Stimulated activated CD8-positive, alpha-beta memory T cell treated with anti-CD3 and anti-CD28 coated beads, Interleukin-12 subunit alpha, Interleukin-12 subunit beta, amount 100 ng/mL, for 4 hours (primary cell): ENCODE measurements at regions not wholly inside any gene's neighbourhood (a gene's known extent, or its start where the extent isn't known, plus 50 kb on each side); places are given as distances from the start of the nearest gene placed in this dataset.
"Not testable (repeated sequence)": the region's sequence is repeated elsewhere in the genome, so short reads cannot be mapped to it uniquely, and the experiment has no call there.

Experiments
- DNase-seq: peaks from one replicate; pipeline ENCODE4 v3.0.0-alpha.2; 2020; ENCODE audit warnings: low read depth

DNA sequence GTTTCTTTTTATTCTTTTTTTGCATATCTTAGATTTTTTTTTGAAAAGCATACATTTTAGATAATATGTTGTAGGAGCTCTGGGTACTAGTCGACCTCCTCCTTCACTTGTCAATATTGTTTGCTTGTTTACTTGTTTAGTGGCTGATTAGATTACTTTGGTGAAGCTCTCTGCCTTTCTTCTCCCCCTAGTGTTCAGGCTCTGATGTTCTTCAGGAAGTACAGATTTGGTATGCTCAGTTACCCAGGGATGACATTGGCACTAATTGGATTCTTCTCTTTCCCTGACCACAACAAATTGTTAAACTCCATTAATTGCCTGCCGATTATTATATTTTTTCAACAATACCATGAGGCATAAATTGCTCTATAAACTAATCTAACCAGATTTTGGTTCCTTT lies 491.2 kb downstream of the SUCLG1 start:
- no peak for DNase-seq

DNA sequence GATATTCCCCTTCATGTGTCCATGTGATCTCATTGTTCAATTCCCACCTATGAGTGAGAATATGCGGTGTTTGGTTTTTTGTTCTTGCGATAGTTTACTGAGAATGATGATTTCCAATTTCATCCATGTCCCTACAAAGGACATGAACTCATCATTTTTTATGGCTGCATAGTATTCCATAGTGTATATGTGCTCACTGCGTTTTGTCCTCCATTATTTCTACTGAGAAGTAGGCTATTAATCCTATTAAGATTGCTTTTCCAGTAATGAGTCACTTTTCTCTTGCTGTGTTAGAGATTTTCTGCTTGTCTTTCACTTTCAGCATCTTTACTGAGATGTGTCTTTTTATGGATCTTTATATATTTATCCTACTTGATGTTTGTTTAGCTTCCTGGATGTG lies 492.1 kb downstream of the SUCLG1 start:
- not testable (repeated sequence) for DNase-seq

DNA sequence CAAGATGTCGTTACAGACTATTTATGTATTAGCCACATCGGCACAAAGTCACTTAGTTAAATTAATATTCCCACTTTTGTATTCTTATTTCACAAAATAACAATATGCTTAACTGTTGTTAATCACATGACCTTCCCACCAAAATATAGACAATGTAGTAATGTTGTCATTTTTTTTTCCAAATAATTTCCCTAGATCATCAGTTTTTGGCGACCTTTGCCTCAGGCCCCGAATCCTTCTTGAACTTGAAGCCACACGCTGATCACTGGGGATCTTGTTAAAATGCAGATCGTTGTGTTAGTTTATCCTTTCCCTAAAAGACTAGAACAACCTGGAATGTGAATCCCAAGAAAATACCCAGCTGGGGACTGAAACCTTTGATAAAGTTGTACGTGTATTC lies 497.6 kb downstream of the SUCLG1 start:
- no peak for DNase-seq

DNA sequence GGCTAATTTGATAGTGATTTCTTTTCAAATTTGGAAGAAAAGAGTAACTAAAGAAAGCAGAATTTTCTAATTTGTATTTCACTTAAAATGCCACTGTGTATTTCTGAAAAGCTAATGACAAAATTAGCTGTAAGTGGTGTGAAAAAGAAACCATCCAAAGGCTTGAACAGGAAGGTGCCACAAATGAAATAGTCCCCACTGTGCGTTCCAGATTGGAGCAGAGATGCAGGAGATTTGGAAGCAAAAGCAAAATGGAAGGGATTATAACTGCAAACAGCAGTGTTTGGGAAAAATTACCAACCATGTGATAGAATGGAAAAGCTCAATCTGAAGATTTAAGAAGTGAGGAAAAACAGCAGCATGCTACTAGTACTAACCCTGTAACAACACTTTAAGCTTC lies 498.7 kb downstream of the SUCLG1 start:
- no peak for DNase-seq

DNA sequence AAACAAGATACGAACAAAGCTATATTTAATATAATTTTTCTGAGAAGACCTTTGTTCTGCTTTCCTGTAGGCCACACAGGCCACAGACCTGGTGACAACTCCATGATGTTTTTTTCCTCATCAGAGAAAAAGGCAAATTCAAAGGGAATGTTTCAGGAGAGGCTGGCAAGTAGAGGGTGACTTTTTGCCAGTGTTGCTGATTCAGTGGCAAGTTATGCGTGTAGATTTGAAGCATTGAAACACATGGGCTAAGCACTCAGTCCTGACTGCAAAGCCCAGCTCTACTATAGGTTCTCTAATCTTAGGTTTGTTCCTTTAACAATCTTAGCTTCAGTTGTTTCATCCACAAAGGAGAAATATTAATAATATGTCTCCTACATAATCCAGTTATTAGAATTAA lies 499.8 kb downstream of the SUCLG1 start:
- DNase-seq: no peak

DNA sequence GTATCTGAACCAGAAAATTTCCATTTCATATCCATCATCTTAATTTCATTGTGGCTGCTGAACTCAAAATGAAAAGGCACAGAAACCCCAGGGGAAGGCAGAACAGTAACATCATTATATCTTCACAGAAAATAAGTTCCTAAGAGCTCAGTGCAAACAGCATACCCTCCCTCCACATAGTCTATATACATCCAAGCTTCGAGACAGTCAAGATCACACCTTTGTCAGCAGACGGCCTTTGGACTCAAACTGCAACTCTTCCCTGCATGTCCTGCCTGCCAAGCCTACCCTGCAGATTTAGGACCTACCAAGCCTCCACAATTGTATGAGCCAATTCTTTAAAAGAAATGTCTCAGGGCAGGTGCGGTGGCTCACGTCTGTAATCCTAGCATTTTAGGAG lies 502.1 kb downstream of the SUCLG1 start:
- no peak for DNase-seq

DNA sequence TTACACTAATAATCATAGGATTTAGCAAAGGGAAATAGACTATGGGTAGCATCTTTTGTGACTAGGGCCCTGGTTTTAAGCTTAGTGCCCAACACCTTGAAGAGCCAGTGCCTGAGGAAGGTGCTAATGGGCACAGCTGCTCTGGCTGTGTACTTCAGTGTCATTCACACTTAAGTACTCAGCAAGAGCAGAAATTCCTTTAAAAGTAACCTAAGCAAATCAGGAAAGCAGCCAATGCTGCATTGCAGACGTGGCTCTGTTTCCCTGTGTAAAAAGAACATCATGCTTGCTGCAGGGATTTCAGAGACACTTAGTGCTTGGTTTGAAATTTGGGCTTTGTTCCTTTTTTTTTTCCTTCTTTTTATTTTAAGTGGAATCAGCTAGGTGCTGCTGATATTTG lies 505.4 kb downstream of the SUCLG1 start:
- DNase-seq: no peak

DNA sequence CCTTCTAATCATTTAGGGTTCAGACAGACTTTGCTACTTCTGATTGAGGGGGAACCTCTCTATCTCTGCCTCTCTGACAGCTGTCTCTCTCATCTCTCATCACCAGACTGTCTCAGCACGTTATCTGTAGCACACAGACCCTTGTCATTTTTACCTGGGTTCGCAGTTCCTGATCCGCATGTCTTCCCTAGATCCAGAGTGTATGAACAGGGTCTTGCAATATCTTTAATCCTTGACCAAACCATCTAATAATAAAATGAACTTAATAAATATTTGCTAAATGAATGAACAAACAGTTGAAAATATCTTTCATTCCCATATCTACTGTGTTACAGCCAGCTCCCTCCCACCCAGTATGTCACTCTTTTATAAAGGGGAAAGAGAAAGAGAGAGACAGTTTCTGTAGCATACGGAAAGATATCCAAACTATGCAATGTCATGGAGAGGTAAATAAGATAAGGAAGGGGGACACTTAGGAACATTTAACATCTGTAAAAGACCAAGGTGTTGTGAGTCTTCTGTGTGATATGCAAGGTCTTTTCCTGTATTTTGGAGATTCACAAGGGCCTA lies 507.6 kb downstream of the SUCLG1 start:
- DNase-seq: no peak

DNA sequence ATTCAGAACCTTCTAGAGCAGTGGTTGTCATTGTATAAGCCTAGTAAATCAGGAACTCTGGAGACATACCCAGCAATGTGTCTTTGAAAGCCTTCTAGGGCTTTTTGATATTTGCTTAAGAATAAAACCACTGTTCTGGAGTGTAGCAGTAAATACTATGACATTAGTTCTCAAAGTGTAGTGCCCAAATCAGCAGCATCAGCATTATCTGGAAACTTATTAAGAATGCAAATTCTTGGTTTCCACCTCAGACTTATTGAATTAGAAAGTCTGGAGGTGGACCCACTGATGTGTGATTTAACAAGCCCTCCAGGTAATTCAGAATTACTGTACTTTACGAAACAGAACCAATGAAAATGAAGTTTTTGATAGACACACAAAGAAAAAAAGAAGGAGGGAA lies 509.7 kb downstream of the SUCLG1 start:
- DNase-seq: no peak

DNA sequence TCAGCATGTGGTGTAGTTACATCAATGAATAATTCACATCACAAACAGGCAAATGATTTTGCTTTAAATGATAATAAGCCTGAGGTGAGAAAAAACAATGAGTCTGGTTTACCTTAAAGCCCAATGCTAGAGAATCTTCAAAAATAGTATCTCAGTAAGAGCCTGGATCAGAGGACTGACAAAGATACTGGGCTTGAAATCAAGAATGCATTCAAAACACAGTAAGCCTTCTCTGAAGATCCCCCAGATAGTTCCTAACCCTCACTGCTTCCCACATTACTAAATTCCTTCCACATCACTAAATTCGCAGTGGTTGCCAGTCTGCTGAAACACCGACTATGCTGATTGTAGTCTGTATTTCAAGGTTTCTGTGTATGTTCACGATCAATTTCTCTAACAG lies 514.9 kb downstream of the SUCLG1 start:
- DNase-seq: no peak

DNA sequence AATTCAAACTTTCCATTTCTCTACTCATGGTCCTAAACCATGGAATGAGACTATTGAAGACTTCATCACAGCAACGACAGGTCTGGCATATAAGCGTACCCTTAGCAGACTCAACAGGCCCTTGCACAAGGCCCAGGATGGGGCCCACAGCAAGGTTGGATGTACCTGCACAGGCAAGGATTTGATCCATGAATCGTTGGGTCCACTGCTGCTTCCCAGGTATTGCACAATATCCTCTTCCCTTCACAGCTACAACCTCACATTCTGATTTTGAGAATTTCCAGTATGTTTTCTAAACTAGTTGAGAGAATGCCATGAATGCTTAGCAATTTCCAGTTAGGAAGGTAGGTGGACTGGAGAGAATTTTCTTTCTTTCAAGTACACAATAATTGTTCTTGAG lies 515.8 kb downstream of the SUCLG1 start:
- no peak for DNase-seq

DNA sequence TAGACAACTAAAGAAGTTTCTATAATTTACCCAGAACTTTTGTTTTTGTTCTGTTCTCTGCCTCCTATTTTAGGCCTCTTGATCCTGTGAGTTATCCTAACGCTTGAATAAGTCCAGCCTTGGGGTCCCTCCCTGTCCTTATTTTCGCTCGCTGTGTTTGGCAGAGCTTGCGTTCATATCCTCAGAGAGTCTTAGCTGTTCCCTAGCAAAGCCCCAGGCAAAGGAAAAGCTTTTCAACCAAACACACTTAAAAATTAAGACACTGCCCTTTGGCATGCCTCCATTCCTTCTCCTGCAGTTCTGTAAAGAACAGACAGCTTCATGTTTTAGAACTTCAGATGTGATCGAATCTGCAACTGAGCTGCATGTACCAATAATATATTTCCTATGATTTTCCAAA lies 517.2 kb downstream of the SUCLG1 start:
- no peak for DNase-seq

DNA sequence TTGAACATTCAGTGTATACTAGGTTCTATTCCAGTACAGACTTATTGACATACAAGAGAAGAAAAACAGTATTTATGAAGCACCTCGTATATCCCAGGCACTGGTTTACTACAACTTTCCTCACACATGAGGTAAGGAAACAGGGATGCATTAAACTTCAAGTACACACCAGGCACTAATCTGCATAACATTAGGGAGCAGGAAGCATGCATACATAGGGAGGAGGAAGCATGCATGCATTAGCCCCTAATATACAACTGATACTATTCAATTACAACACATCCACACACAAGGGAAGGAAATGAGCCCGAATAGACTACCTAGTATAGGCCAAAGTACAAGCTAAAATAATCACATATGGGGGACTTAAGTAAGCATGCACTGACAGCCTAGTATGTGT lies 525.3 kb downstream of the SUCLG1 start:
- no peak for DNase-seq

DNA sequence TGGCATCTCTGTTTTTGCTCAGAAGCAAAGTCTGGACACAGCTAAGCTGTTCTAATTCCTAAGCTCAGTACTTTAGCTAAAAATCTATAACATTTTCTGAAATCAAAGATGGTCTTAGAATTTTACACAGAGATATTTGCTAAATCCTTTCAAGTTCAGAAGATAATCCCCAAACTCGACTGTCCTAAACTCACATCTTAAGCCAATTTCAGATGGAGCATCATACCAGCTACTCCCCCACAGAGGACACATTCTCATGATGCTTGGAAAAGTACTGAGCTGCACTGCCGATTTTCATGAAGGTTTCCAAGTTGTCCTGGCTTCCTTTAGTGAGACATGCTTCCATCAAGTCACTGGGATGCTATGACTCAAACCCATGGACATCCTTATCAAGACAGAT lies 535.5 kb downstream of the SUCLG1 start:
- no peak for DNase-seq

DNA sequence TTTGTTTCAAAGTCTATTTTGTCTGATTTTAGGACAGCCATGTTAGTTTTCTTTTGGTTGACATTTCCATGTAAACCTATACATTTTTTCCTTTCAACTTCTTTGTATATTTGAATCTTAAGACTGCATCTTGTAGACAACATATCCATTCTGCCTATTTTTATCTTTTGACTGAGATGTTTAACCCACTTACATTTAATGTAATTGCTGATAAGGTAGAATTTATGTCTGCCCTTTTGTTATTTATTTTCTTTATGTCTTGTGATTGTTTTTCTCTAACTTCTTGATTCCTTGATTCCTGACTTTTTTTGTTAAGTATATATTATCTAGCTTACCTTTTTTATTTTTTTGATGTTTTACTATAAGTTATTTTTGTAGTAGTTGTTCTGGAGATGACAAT lies 542.5 kb downstream of the SUCLG1 start:
- no peak for DNase-seq

DNA sequence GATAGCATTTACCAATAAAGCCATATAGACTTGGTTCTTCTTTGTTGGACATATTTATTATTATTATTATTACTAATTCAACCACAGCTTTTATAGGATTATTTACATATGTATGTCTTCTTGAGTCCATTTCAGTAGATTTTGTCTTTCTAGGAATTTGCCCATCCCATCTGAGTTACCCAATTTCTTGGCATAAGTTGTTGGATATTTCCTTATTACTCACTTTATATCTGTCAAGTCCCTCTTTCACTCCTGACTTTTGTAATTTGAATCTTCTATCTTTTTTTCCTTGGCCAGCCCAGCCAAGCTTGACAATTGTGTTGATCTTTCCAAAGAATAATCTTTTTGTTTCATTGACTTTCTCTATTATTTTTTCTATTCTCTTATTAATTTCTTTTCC lies 543.7 kb downstream of the SUCLG1 start:
- DNase-seq: no peak

DNA sequence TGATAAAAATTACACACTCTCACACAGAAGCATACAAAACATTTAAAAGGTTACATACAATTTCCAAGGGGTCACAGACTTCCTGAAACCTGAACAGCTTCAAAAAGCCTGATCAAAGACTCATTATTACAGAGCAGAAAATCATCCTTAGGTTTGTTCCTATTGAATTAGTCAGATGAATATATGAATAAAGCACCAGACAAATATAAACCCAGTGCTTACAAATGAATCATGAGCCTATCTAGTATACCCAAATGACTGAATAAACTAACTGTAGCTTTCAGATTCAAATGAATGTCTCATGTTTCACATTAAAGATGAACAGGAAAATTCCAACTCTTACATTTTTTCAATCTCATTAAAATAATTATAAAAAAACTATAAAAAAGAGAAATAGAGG lies 550.3 kb downstream of the SUCLG1 start:
- no peak for DNase-seq

DNA sequence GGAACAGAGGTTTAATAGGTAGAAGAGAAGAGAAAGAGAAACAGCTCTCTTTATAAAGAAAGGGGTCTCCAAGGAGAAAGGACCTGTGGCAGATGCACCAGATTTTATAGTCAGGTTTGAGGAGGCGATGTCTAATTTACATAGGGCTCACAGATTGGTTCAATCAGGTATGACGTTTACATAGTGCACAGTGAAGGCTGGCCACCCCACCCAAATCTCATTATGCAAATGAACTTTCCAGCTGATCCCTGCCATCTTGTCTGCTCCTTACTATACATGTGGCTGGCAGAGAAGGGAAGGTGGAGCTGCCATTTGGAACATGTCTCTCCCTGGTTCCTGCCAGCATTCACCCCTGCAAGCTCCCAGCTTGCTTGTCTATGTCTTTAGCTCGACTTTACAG lies 557.8 kb downstream of the SUCLG1 start:
- DNase-seq: no peak

DNA sequence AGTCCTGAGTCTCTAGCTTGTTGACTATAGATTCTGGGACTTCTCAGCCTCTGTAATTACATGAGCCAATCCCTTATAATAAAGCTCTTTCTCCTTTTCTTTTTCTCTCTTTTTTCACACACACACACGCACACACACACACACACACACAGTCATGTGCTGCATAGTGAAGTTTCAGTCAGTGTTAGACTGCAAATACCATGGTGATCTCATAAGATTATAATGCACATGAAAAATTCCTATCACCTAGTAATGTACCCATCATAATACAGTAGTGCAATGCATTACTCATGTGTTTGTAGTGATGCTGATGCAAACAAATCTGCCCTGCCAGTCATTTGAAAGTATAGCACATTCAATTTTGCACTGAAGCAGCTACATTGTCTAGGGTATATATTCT lies 558.2 kb downstream of the SUCLG1 start:
- DNase-seq: no peak

DNA sequence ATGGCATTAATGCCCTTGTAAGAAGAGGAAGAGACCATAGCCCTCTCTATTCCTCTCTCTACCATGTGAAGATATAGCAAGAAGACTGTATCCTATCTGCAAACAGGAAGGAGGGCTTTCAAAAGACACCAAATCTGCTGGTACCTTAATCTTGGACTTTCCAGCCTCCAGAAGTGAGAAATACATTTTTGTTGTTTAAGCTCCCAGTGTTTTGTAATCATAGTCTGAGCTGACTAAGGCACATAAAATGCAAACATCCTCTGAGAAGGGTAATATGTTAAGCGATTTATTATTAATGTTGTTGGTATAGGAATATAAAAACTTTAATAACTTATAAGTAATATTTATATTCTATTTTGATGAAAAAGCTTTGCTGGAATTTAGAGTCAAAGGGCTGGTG lies 559.8 kb downstream of the SUCLG1 start:
- no peak for DNase-seq

DNA sequence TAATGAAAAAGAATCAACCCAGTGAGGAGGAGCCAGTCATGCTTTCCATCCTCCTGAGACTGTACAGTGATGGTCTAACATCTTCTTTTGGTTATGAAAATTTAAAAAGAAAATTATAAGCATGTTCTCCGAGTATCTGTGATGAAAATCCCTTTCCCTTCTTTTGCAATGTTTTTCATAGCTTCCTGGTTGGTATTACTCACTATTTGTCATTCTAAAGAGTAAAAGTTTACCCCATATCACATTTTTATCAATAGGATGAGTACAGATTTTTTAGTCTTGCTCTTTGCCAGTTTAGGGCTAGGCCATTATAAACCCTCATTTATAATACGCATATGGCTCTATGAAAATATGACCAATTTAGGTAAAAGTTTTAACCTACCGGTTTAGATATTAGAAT lies 564.1 kb downstream of the SUCLG1 start:
- no peak for DNase-seq

DNA sequence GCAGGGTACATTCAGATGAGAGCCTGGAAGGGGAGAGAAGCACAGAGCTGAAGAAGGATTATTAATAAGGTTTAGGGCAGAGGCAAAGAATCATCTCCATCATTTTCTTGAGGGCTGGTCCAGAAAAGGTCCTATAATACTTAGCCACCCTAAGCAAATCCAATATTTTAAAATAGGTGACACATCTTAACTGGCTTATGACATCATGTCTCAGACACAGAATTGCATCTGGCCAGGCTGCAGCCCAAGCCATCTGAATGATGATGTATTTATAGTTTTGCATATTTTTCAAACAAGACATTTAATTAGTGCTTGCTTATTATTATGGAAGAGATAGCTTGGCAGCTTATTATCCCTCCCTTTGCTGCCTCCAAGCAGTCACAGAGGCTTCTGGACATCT lies 571.3 kb downstream of the SUCLG1 start:
- no peak for DNase-seq

DNA sequence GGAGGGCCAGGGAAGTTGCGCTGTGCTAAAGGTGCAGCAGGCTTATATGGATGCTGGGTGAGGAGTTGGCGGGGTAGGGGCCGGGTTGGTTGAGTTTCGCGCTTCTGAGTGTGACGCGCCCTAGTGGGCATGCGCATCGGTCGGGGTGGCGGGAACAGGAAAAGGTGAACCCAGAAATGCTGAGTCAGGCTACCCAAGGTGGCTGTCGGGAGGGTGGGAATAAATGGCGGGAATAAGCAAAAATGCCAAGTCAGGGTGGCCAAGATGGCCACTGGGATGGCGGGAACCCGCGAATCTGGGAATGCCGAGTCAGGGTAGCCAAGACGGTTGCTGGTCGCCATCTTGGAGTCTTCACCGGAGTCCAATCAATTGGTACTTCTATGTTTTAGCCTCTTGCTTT lies 580.0 kb downstream of the SUCLG1 start:
- no peak for DNase-seq

DNA sequence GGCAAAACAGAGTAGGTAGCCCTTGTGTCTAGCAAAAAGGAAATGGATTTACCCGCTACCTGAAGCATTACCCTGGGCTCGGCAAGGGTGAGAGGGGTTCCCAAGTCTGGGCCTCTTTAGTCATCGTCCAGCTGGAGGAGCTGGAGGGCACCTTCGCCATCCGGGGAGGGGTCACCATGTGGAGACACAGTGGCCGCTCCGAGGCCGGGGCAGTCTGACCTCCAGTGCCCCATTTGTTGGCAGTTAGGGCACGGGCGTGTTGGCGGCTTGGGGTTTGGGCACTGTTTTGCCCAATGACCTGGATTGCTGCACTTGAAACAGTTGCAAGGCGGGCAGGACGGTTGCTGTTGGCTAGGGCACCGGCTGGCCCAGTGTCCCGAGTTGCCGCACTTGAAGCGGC lies 581.8 kb downstream of the SUCLG1 start:
- DNase-seq: not testable (repeated sequence)
